K562 (cell line): ENCODE measurements at regions not wholly inside any gene's neighbourhood (a gene's known extent, or its start where the extent isn't known, plus 50 kb on each side); places are given as distances from the start of the nearest gene placed in this dataset.

Source experiments
- ETV6 ChIP-seq, 3 experiments: fragments of 150-350 bp in 1 of 3; sonication (generic) in 1 of 3; formaldehyde crosslinking in 1 of 3; IDR thresholded peaks; 2 replicates each; pipeline versions ENCODE4 v1.6.1 to v1.8.0; 2014 to 2022; ENCODE audit warnings: borderline replicate concordance in 2 of 3, low read depth in 2 of 3, antibody characterized with exemption in 1 of 3, low read length in 1 of 3, mild to moderate bottlenecking in 1 of 3, missing genetic modification reagents in 1 of 3
- NUFIP1 ChIP-seq: fragments of 450-650 bp; IDR thresholded peaks from 2 replicates; pipeline ENCODE4 v1.6.1; 2018; ENCODE audit not compliant: partially characterized antibody
- POLR2AphosphoS5 ChIP-seq: IDR thresholded peaks from 2 replicates; pipeline ENCODE4 v1.6.1; 2011; ENCODE audit warnings: mild to moderate bottlenecking, low read depth, low read length, moderate library complexity; ENCODE audit not compliant: control insufficient read depth, insufficient read depth
- TAF7 ChIP-seq: fragments of 450-650 bp; IDR thresholded peaks from 2 replicates; pipeline ENCODE4 v1.6.1; 2016; ENCODE audit warnings: missing genetic modification characterization, missing compliant biosample characterization

GRCh38 chr16:5916711-5917191, 819.2 kb upstream of the EEF2KMT start:
- TF ChIP-seq POLR2AphosphoS5 (no peak), TAF7 (tag) (no peak), NUFIP1 (no peak), ETV6 (IDR thresholded peaks at IDR 0.05; ENCODE audit: borderline replicate concordance in 1 of 2, low read depth in 2 of 2, low read length in 1 of 2) (no peak), ETV6 (CRISPR knock-in tag; IDR thresholded peaks at IDR 0.05; ENCODE audit: borderline replicate concordance) (no peak)
